Middle frontal gyrus (tissue), 1 donor: ENCODE measurements at regions not wholly inside any gene's neighbourhood (a gene's known extent, or its start where the extent isn't known, plus 50 kb on each side); places are given as distances from the start of the nearest gene placed in this dataset.

ENCODE experiments used
- DNase-seq: peaks from one replicate; pipeline ENCODE4 v3.0.0-alpha.2; 2015; ENCODE audit warnings: low spot score; ENCODE audit errors: extremely low spot score

- no peak for DNase-seq
These were observed 116.5 kb upstream of the EEF1E1 start for GRCh38 chr6:8218861-8219260.

- no peak for DNase-seq
These were observed 113.3 kb upstream of the EEF1E1 start for GRCh38 chr6:8215631-8216030.

- DNase-seq, result no peak
These were observed 111.6 kb upstream of the EEF1E1 start for GRCh38 chr6:8213995-8214394.

GRCh38 chr6:8212720-8213434, 110.5 kb upstream of the EEF1E1 start:
- DNase-seq, result no peak

- DNase-seq, result no peak
These were observed 105.5 kb upstream of the EEF1E1 start for GRCh38 chr6:8207869-8208191.

- no peak for DNase-seq
These were observed 105.0 kb upstream of the EEF1E1 start for GRCh38 chr6:8207191-8207868.

GRCh38 chr6:8203337-8203736, 101.0 kb upstream of the EEF1E1 start:
- DNase-seq, result no peak

- DNase-seq, result no peak
These were observed 99.3 kb upstream of the EEF1E1 start for GRCh38 chr6:8201679-8202078.

- DNase-seq, result no peak
These were observed 97.9 kb upstream of the EEF1E1 start for GRCh38 chr6:8200255-8200654.

- no peak for DNase-seq
These were observed 93.4 kb upstream of the EEF1E1 start for GRCh38 chr6:8195714-8196102.

- no peak for DNase-seq
These were observed 92.8 kb upstream of the EEF1E1 start for GRCh38 chr6:8195040-8195713.

GRCh38 chr6:8194490-8194889, 92.1 kb upstream of the EEF1E1 start:
- DNase-seq, result no peak

GRCh38 chr6:8193541-8193940, 91.2 kb upstream of the EEF1E1 start:
- no peak for DNase-seq

GRCh38 chr6:8192597-8192996, 90.2 kb upstream of the EEF1E1 start:
- no peak for DNase-seq

GRCh38 chr6:8192067-8192466, 89.7 kb upstream of the EEF1E1 start:
- DNase-seq, result no peak

GRCh38 chr6:8191629-8192028, 89.3 kb upstream of the EEF1E1 start:
- no peak for DNase-seq

GRCh38 chr6:8187209-8187608, 84.9 kb upstream of the EEF1E1 start:
- no peak for DNase-seq

GRCh38 chr6:8182902-8183665, 80.7 kb upstream of the EEF1E1 start:
- no peak for DNase-seq

- DNase-seq, result no peak
These were observed 79.8 kb upstream of the EEF1E1 start for GRCh38 chr6:8181951-8182845.

- DNase-seq, result no peak
These were observed 79.0 kb upstream of the EEF1E1 start for GRCh38 chr6:8181160-8181881.
